Posterior cingulate gyrus (tissue), 11 donors: ENCODE measurements at regions not wholly inside any gene's neighbourhood (a gene's known extent, or its start where the extent isn't known, plus 50 kb on each side); places are given as distances from the start of the nearest gene placed in this dataset.
"Not testable (repeated sequence)": the region's sequence is repeated elsewhere in the genome, so short reads cannot be mapped to it uniquely, and the experiment has no call there.

Experiments used
- DNase-seq, 10 donors: peaks; one replicate each; pipeline versions ENCODE4 v3.0.0 to v3.0.0-alpha.2; 2020 to 2021; ENCODE audit warnings: mixed read lengths in 3 of 10
- intact Hi-C: fragments of 100-400 bp; cut with DNase I; formaldehyde crosslinking; loops from one replicate; pipeline ENCODE4 v1.15.1; 2023

DNA sequence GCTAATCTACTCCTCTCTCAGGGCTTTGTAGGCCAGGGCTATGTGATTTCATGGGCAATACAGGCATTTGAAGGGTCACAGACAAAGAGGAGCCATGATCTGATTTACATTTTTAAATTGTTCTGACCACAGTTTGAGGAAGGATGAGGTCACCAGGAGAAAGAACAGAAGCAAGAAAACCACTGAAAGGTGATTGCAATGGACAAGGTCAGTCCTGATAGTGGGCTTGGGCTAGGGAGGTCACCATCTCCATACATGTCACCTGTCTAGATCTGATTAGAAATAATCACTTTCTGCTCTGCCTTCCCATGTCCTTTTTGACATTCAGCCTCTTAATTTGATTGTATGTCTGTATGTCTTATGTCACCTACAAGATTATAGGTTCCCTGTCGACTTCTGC, 248.9 kb upstream of the CWC22 start:
- intact Hi-C loops: no loop called here
- DNase-seq: no peak

DNA sequence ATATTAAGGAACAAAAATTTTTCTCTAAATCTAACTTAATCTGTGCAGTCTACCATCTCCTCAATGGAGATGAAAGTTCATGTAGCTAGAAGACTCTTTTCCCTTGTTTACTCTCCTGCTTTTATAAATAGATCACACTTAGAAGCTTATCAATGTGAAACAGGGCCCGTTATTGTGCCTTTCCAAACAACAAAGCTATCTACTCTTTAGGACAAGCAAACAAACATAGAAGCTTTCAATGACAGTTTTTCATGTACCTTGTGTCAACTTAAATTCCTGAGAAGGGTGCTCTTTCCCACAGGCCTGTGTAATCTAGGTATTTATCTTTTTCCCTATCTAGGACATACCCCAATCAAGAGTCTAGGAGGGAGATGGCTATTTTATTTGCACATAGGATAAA, 247.8 kb upstream of the CWC22 start:
- no peak for DNase-seq
- intact Hi-C loops: no loop called here

DNA sequence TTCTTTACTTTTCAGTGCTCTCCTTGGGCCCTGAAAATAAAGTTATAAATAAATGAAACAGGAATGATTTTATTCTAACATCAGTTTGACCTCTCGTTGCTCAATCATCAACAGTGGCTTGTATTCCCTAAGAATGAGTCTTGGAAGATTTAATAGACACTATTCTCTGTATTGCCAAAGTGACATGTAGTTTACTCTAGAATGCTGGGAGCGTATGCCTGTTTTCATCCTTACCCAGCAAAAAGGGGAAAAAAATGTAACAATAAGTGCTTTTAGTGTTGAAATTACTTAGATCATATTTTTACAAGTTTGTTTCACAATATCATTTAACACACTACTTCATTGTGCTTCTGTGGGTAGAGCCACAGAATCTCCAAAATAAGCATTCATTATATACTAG, 240.6 kb upstream of the CWC22 start:
- intact Hi-C loops: no loop called here

DNA sequence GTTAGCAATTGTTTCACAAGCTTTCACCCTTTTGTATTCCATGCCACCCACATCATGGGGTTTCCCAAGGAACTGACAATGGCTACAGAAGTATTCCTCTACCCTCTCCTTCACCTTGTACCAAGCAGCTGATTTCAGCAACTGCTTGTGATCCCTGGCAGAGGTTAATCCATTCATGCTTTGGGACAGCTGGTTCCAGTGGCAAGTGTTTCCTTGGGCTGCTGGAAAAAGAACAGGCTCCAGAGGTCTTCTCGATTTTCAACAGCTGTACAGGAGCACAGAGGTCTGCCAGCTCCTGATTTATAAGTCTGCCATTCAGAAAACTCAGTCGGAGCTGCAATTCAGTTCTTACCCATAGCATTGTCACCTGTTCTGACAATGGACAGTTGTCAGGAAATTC, 239.2 kb upstream of the CWC22 start:
- DNase-seq: no peak
- intact Hi-C loops: no loop called here

More for the DNA sequence above, 240.6 kb upstream of the CWC22 start:
- no peak for DNase-seq

DNA sequence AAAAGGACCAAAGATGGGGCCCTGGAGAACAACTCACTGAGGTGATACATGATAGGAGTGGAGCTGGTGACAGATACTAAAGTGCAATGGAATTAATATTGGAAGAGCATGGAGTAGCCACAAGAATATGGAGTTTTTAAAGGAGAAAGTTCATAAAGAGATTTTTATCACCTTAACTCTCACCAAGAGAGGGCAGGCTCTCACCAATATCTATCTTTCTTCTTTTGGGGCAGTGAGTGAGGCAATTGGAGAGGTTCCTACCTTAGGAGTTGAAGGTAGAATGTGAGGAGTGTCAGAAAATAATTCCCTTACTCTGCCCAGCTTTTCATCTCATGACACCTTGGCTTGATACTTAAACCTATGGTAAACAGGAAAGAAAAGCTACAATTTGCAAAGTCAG, 233.7 kb upstream of the CWC22 start:
- intact Hi-C loops: no loop called here
- DNase-seq: no peak

DNA sequence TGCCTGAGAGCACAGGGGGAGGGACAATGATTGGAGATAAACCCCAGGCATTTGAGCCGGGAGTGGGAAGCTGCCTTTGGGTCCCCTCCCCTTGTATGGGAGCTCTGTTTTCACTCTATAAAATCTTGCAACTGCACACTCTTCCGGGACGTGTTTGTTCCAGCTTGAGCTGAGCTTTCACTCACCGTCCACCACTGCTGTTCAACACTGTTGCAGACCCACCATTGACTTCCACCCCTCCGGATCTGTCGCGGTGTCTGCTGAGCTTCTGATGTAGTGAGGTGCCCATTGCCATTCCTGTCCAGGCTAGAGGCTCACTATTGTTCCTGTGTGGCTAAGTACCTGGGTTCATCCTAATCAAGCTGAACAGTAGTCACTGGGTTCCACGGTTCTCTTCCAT, 231.6 kb upstream of the CWC22 start:
- intact Hi-C loops: no loop called here
- peak in 2 of 10 donors; percentile 54 to 55 for DNase-seq

DNA sequence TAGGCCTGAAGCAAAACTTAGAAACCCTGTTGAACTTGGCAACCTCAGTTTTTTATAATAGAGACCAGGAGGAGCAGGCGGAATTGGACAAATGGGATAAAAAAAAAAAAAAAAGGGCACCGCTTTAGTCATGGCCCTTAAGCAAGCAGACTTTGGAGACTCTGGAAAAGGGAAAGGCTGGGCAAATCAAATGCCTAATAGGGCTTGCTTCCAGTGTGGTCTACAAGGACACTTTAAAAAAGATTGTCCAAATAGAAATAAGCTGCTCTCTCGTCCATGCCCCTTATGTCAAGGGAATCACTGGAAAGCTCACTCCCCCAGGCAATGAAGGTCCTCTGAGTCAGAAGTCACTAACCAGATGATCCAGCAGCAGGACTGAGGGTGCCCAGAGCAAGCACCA, 229.0 kb upstream of the CWC22 start:
- intact Hi-C loops, DNase-seq: not testable (repeated sequence)

DNA sequence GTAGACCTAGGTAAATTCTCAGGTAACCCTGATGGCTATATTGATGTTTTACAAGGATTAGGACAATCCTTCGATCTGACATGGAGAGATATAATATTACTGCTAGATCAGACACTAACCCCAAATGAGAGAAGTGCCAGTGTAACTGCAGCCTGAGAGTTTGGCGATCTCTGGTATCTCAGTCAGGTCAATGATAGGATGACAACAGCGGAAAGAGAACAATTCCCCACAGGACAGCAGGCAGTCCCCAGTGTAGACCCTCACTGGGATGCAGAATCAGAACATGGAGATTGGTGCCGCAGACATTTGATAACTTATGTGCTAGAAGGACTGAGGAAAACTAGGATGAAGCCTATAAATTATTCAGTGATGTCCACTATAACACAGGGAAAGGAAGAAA, 228.4 kb upstream of the CWC22 start:
- DNase-seq, intact Hi-C loops: not testable (repeated sequence)

DNA sequence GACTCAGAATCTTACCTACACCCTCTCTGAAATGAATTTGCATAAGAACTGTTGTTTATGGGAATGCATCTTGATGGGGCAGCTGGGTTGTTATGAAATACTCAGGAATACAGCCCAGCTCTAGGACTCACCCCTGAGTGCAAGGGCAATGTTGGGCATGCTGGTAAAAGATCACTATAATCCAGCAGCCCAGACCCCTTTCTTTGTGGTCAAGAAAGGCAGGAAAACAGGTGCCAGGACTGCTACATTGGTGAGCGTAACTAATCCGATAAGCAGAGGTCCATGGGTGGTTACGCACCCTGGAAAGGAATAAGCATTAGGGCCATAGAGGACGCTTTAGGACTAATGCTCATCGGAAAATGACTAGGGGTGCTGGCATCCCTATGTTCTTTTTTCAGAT, 227.9 kb upstream of the CWC22 start:
- intact Hi-C loops, DNase-seq: not testable (repeated sequence)

DNA sequence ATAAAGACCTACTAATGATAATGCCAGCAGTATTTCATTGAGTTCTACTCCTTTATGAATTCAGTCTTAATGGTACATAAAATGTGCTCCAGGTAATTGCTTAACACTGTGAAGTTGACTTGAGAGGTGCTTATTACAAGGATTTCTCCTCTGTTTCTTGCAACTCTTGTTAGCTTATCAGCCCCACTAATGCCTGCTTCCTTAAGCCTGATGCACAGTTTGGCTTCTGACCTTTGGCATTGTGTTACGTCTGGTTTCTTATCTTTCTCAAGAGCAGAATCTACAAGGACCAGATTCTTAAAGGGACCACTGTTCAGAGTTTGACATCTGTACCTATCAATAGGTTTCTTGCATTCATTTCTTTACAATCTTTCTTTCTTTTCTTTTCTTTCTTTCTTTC, 223.9 kb upstream of the CWC22 start:
- intact Hi-C loops: no loop called here
- no peak for DNase-seq

DNA sequence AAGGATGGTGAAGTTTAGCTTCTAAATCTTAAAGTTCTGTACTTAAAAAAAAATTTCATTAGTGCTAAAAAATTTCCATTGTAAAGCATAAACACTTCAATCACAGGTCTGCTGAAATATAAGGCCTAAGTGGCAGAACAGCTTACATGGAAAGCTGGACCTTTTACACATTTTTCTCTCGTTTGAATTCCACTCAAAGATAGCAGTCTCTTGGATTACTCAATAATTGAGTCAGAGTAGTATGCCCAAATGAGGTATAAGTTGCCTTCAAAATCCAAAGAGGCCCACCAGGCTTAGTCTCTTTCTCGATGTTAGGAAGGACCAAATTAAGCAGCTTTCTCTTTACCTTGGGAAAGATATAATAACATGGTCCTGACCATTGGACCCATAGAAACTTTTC, 220.4 kb upstream of the CWC22 start:
- no peak for DNase-seq
- intact Hi-C loops: no loop called here

DNA sequence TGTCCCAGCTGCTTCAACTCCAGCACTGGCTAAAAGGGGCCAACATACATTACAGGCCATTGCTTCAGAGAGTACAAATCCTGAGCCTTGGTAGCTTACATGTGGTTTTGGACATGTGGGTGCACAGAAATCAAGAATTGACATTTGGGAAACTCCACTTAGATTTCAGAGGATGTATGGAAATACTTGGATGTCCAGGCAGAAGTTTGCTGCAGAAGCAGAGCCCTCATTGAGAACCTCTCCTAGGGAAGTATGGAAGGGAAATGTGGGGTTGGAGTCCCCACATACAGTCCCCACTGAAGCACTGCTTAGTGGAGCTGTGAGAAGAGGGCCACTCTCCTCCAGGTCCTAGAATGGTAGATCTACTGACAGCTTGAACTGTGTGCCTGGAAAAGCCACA, 218.0 kb upstream of the CWC22 start:
- DNase-seq: no peak
- intact Hi-C loops: no loop called here

DNA sequence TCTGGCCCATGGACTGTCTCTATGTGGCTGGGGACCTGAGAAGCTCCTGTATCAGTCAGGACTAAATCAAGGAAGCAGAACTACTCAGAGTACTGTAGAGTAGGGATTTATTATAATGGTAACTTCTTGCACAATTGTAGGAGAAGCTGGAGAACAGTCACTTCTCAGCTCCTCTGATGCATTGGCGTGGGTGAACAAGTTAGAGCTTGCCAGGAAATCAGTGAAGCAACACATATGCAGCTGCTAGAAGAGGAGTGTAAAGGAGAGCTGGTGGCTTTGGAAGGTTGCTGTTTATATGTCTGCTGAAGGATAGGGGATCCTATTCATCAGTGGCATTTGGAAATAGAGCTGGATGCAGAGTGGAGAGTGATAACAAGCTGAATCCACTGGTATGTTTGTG, 215.5 kb upstream of the CWC22 start:
- intact Hi-C loops: no loop called here
- DNase-seq: peak in 4 of 10 donors; percentile 28 to 71 (median 36)

DNA sequence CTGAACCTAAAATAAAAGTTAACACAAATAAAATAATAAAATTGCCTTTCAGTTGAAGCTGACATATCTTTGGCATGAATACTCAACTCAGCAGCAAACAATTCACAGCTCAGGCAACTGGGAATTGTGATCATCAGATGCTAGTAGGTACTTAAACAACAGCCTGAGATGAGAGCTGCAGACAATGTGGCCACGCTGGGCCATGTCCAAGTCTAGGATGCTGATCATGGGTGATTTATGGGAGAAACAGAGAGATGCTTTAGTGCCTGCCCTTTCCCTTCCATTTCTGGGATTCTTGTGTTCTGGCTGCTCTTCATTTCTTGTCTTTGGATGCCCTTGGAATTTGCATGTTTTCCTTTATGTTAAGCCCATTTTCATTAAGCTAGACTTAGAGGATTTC, 212.4 kb upstream of the CWC22 start:
- intact Hi-C loops: no loop called here
- no peak for DNase-seq

DNA sequence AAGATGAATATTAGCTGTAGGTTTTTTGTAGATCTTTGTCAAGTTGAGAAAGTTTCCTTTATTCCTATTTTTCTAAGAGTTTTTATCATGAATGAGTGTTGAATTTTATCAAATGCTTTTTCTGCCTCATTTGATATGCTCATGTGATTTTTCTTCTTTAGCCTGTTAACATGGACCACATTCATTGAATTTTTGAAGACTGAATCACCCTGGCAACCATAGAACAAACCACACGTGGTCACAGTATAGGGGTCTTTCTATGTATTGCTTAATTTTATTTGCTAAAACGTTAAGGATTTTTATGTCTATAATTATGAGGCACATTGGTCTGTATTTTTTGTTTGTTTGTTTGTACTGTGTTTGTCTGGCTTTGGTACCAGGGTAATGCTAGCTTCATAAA, 201.7 kb upstream of the CWC22 start:
- intact Hi-C loops: no loop called here
- DNase-seq: no peak

DNA sequence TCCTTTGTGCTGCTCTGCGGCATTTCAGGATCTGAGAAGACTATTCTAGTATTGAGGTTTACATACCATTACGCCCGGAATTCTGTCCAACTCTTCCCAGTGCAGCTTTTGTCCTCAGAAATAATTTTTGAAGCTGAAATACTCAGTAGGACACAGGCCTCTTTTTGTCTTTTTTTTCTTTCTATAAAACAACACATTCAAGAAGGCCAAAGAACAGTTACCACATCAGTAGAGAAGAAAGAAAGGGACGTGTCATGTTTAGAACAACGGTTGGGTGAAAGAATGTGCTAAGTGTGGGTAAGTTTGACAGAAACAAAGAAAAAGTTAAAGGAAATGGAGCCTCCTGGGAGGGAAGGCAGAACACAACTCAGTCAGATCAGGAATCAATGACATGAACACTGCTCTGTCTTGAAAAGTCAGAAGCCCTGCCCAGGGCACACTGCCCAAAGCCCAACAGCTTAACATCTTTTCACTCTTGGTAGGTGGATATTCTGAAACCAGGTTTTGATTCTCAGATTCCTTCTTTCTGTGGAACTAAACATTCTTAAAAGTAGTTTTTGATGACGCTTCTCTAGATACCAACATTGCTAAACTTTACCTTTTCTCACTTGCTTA, 198.6 kb upstream of the CWC22 start:
- DNase-seq: no peak
- intact Hi-C loops: no loop called here

DNA sequence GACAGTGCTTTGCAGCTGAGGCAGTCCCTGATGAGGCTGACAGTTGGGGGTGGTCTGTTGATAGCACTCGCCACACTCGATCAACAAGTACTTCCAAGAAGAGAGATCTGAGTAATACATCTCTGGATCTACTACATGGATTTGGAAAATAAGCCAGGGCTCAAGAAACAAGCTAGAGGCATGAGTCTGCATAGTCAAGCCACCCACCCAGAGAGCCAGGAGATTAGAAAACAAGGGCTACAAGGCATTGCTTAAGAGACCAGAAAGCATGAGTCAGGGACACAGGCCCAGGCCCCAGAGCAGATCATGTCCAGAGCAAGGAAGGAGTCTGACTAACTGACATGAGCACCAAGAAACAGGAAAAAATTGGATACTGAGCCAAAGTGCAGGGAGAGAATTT, 196.9 kb upstream of the CWC22 start:
- no peak for DNase-seq
- intact Hi-C loops: no loop called here

DNA sequence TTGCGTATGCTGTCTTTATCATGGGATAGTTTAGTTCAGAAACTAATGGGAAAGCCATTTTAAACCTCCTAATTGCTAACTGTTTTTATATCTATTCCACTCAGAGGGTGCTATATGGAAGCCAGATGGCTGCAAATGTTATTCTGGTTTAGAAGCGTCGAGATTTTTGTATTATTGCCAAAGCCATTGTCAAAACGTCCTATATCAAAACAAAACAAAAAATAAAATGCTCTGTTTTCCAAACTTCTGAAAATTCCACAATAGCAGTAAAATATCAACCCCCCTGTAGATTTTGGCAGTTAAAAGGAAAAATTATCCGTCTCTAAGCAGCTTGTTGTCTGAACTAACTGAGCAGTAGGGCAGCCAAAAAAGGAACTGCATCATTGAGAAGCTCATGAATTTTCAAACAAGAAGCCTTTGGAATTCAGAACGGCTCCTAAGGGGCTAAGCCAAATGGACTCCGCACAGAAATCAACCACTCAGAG, 195.4 kb upstream of the CWC22 start:
- DNase-seq: no peak
- intact Hi-C loops: no loop called here

DNA sequence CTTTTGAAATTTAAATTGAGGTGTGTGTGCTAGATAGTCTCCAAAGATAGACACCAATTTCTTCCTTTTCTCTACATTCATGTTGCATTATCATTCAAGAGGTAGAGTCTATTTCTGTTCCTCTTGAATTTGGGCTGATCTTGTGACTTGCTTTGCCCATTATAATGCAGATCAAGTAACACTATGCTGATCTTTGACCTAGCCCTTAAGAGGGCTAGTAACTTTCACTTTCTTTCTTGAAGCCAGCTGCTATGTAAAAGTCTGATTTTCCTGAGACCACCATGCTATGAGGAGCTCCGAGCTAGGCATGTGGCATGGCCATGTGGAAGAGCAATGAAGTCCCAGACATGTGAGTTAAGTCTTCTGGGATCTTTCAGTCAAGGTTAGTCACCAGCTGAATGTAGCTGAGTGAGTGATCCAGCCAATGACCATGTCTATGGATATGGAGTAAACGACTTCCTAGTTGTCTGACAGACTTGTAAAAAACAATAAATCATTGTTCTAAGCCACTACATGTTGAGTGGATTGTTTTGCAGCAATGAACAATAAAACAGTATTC, 189.4 kb upstream of the CWC22 start:
- intact Hi-C loops: no loop called here
- DNase-seq: no peak

DNA sequence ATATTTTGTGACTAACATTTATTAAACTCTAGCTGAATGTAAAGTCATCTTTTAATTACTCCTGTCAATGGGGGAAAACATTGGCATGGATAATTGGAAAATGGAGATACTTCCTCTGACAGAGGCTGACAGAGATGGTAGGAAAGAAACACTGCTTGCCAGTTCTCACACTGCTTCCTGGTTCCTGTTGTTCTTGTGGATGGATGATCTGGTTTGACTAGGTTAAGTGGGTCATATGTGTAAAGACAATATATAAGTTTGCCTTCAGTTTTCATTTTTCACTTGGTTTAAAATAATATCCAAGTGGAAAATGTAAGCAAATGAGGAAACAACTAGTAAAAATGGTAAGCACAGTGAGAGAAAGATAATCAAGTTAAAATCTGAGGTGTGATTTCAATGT, 188.8 kb upstream of the CWC22 start:
- DNase-seq: no peak
- intact Hi-C loops: no loop called here

DNA sequence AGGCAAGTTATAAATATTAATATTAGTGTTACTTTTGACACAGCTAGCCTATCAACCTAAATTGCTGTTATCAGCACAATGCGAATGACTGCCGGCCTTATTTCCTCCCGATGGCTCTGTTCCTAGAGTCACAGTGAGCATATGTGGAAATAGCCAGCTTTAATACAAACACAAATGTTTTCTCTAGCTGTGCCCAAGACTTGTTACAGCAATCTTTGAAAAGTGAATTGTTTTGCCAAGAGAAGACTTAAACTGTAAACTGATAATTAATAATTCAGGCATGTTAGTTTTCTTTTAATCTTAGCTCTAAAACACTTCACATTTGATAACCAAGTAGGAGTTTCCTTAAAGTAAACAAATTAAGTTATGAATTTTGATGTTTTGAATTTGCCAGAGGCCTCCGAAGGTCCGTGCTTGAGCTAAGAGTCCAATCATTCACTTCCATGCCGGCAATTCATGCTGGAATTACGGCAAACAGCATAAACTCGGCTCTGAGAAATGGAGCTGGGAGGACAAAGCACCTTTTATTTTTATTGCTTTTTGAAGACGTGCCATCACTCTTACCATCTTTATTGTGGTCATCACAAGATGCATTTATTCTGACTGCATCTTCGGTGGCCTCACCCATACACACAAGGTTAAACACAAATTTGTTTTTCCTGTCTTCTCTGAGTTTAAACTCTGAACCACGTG, 184.5 kb upstream of the CWC22 start:
- no peak for DNase-seq
- intact Hi-C loops: no loop called here

DNA sequence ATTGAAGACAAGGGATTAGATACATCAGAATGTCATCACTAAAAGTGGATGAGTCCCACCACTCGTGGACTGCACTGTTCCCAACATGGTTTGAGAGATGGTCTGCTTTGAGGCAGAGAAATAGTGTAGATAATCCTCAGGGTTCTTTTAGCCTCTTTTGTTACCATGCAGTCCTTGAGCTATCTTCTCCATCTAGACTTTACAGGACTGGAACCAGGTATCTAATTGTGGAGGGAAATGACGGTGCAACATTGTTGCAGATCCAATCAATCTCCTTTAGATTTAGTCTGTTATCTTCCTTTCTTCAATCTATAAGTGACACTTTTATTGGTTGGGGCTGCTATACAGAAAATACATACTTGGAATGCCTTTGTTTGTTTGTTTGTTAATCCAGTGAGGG, 183.8 kb upstream of the CWC22 start:
- intact Hi-C loops: no loop called here
- no peak for DNase-seq
